Stimulated activated CD4-positive, alpha-beta T cell treated with anti-CD3 and anti-CD28 coated beads, Interleukin-1b, Interleukin-23, amount 100 ng/mL, for 48 hours (primary cell): ENCODE measurements at regions not wholly inside any gene's neighbourhood (a gene's known extent, or its start where the extent isn't known, plus 50 kb on each side); places are given as distances from the start of the nearest gene placed in this dataset.
"Not testable (repeated sequence)": the region's sequence is repeated elsewhere in the genome, so short reads cannot be mapped to it uniquely, and the experiment has no call there.

Experiments used
- DNase-seq: peaks from one replicate; pipeline ENCODE4 v3.0.0-alpha.2; 2020

- DNase-seq: no peak
Observed at GRCh38 chr20:51184289-51184688, 161.4 kb upstream of the KCNG1 start.

- DNase-seq: no peak
Observed at GRCh38 chr20:51183451-51183850, 160.5 kb upstream of the KCNG1 start.

GRCh38 chr20:51182571-51182970 lies 159.7 kb upstream of the KCNG1 start:
- DNase-seq: no peak

GRCh38 chr20:51178153-51178552 lies 155.2 kb upstream of the KCNG1 start:
- DNase-seq: no peak

GRCh38 chr20:51176876-51177275 lies 154.0 kb upstream of the KCNG1 start:
- no peak for DNase-seq

GRCh38 chr20:51176446-51176845 lies 153.5 kb upstream of the KCNG1 start:
- no peak for DNase-seq

- no peak for DNase-seq
Observed at GRCh38 chr20:51175724-51176123, 152.8 kb upstream of the KCNG1 start.

GRCh38 chr20:51175156-51175555 lies 152.2 kb upstream of the KCNG1 start:
- DNase-seq: no peak

GRCh38 chr20:51174536-51174935 lies 151.6 kb upstream of the KCNG1 start:
- no peak for DNase-seq

- DNase-seq: no peak
Observed at GRCh38 chr20:51172558-51173428, 149.9 kb upstream of the KCNG1 start.

GRCh38 chr20:51171141-51171540 lies 148.2 kb upstream of the KCNG1 start:
- DNase-seq: no peak

GRCh38 chr20:51169813-51170212 lies 146.9 kb upstream of the KCNG1 start:
- no peak for DNase-seq

- DNase-seq: not testable (repeated sequence)
Observed at GRCh38 chr20:51167911-51168310, 145.0 kb upstream of the KCNG1 start.

GRCh38 chr20:51166489-51166888 lies 143.6 kb upstream of the KCNG1 start:
- DNase-seq: no peak

GRCh38 chr20:51165131-51165530 lies 142.2 kb upstream of the KCNG1 start:
- no peak for DNase-seq

GRCh38 chr20:51164731-51165130 lies 141.8 kb upstream of the KCNG1 start:
- no peak for DNase-seq

GRCh38 chr20:51163996-51164600 lies 141.2 kb upstream of the KCNG1 start:
- DNase-seq: no peak

- DNase-seq: no peak
Observed at GRCh38 chr20:51162015-51162414, 139.1 kb upstream of the KCNG1 start.

GRCh38 chr20:51160821-51161220 lies 137.9 kb upstream of the KCNG1 start:
- DNase-seq: no peak

GRCh38 chr20:51159981-51160380 lies 137.1 kb upstream of the KCNG1 start:
- no peak for DNase-seq

- DNase-seq: no peak
Observed at GRCh38 chr20:51159303-51159702, 136.4 kb upstream of the KCNG1 start.

- DNase-seq: no peak
Observed at GRCh38 chr20:51158226-51158625, 135.3 kb upstream of the KCNG1 start.

- no peak for DNase-seq
Observed at GRCh38 chr20:51156041-51156982, 133.4 kb upstream of the KCNG1 start.
